ENCODE measurements at regions not wholly inside any gene's neighbourhood (a gene's known extent, or its start where the extent isn't known, plus 50 kb on each side); places are given as distances from the start of the nearest gene placed in this dataset.

DNA sequence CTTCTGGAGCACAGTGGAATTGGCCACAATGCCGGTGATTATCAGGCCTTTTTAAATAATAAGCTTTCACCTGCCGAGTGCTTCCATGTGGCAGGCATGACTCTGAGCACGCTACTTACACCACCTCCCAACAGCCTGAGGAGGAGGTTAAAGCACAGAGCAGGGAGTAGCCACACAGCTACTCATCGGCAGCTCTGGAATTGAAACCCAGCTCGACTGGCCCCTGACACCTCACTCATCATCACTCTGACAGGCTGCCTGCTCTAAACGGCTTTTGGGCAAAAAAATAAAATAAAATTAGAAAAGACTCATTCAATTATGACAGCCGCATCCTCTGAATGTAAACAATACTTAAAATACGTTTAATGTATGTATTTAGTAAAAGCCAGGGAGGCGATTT, 326.4 kb upstream of the NOCT start:
- Histone ChIP-seq H3K4me1 (ENCODE audit: low read length) (no peaks in the 10 kb centered on the region), H2AFZ (ENCODE audit: low read length) (no peak overlapping the region), H4K20me1 (ENCODE audit: insufficient read depth, low read depth, low read length) (no peaks in the 10 kb centered on the region), H3K9ac (ENCODE audit: low read length) (no peak overlapping the region), H3K27me3 (ENCODE audit: low read length) (0 out of 2 replicates have a peak, but pooled peaks cover 4% of the 10 kb centered on the region), H3K27ac (ENCODE audit: low read length) (no peak overlapping the region), H3K9me2 (replicated peaks; ENCODE audit: insufficient read depth, low read length) (no peaks in the 10 kb centered on the region), H3K4me2 (ENCODE audit: low read depth, low read length, poor library complexity, severe bottlenecking) (no peak overlapping the region), H3K36me3 (ENCODE audit: insufficient read depth, low read length) (no peaks in the 10 kb centered on the region), H3K4me3 (ENCODE audit: low read length) (no peak overlapping the region), H3K9me3 (ENCODE audit: low read length) (no peaks in the 10 kb centered on the region), H3K79me2 (ENCODE audit: low read length) (no peaks in the 10 kb centered on the region)
- DNase-seq = no peak

DNA sequence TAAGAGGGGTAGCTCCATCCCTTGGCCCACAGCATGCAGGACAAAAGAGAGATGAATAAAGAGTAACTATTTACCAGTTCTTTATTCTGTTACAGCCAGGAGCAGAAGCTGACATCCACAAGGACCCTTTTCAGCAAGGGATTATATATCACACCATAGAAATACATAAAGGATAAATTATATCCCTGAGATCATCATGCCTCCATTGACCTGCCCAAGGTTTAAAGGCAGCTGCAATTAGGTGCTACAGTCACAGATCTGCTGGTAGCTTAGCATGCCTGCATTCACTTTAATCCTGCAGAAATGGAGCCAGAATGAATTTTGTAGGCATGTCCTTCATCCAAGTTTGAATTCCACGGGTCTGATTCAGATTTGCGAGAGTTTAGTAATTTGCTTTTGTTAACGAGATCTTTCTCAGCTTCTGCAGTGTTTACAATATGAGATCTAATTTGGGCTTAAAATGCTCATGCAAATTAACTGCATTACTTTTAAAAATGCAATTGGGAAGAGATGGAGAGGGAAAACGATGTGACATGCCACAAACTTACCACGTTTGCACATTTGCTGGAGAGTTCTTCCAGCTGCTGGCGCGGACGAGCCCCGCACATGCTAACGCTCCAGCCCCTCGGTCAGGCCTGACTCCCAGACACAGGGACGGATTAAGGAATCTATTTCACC, 327.0 kb upstream of the NOCT start:
- H3K9me3 ChIP-seq (ENCODE audit: low read length) = no peaks in the 10 kb centered on the region
- no peaks in the 10 kb centered on the region for H4K20me1 ChIP-seq (ENCODE audit: insufficient read depth, low read depth, low read length)
- H3K4me1 ChIP-seq (ENCODE audit: low read length) = no peaks in the 10 kb centered on the region
- no peak overlapping the region for H2AFZ ChIP-seq (ENCODE audit: low read length)
- H3K27ac ChIP-seq (ENCODE audit: low read length) = no peak overlapping the region
- H3K4me2 ChIP-seq (ENCODE audit: low read depth, low read length, poor library complexity, severe bottlenecking) = no peak overlapping the region
- no peak overlapping the region for H3K4me3 ChIP-seq (ENCODE audit: low read length)
- H3K27me3 ChIP-seq (ENCODE audit: low read length) = 0 out of 2 replicates have a peak, but pooled peaks cover 4% of the 10 kb centered on the region
- H3K79me2 ChIP-seq (ENCODE audit: low read length) = no peaks in the 10 kb centered on the region
- no peaks in the 10 kb centered on the region for H3K36me3 ChIP-seq (ENCODE audit: insufficient read depth, low read length)
- DNase-seq = no peak
- H3K9ac ChIP-seq (ENCODE audit: low read length) = no peak overlapping the region
- no peaks in the 10 kb centered on the region for H3K9me2 ChIP-seq (replicated peaks; ENCODE audit: insufficient read depth, low read length)

DNA sequence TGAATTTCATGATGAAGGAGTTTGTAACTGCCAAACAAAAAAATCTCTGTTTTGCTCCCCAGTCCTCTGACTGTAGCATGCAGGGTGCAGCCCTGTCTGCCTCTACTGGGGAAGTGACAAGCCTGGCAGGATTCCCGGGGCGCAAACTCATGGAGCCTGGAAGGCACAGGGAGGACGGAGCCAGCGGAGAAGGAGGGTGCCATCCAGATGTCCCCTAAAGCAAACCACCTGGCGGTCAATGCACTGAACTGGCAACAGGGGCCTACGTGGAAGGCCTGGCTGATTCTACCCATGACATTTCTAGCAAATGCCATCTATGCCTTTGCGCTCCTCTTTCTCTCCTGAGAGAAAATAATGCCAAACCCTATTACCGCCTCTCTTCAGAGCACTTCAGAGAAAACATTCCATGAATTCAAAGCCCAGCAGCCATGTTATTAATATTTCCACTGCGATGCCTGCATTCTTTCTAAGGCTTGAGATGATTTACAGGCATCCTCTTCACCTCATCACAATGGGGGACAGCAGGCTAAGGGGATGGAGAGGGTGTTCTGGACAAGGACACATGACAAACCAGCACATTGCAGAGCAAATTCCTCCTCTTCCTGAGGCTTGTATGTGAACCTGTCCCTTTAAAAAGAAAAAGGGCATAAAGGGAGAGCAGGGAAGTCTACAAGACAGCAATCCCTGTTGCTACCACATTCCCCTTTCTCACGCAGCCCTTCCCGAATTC, 329.3 kb upstream of the NOCT start:
- no peak overlapping the region for H3K4me2 ChIP-seq (ENCODE audit: low read depth, low read length, poor library complexity, severe bottlenecking)
- H4K20me1 ChIP-seq (ENCODE audit: insufficient read depth, low read depth, low read length) = no peaks in the 10 kb centered on the region
- no peaks in the 10 kb centered on the region for H3K36me3 ChIP-seq (ENCODE audit: insufficient read depth, low read length)
- no peak overlapping the region for H3K9ac ChIP-seq (ENCODE audit: low read length)
- no peak overlapping the region for H3K4me3 ChIP-seq (ENCODE audit: low read length)
- H3K27ac ChIP-seq (ENCODE audit: low read length) = no peak overlapping the region
- no peaks in the 10 kb centered on the region for H3K9me2 ChIP-seq (replicated peaks; ENCODE audit: insufficient read depth, low read length)
- no peak for DNase-seq
- no peaks in the 10 kb centered on the region for H3K4me1 ChIP-seq (ENCODE audit: low read length)
- H3K27me3 ChIP-seq (ENCODE audit: low read length) = 0 out of 2 replicates have a peak, but pooled peaks cover 4% of the 10 kb centered on the region
- no peaks in the 10 kb centered on the region for H3K79me2 ChIP-seq (ENCODE audit: low read length)
- no peak overlapping the region for H2AFZ ChIP-seq (ENCODE audit: low read length)
- no peaks in the 10 kb centered on the region for H3K9me3 ChIP-seq (ENCODE audit: low read length)

DNA sequence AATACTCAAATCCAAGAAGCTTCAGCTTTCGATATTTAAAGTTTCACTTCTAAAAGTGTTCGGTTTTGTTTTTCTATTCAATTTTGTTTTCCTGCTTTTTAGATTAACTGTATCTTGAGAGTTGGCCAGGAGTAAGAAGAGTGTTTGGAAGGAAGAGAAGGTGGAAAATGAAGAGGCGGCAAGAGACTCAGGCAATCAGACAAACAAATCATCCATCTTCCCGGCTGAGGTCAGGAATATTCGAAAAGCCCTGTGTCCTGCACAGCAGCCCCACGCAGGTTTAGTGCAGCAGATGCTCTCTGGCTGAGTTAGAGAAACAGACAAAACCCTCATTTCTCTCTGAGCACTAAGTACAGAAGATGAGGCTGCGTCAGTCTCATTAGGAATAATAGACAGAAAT, 330.3 kb upstream of the NOCT start:
- Histone ChIP-seq H3K9ac (ENCODE audit: low read length) (no peak overlapping the region), H3K27me3 (ENCODE audit: low read length) (0 out of 2 replicates have a peak, but pooled peaks cover 4% of the 10 kb centered on the region), H3K9me3 (ENCODE audit: low read length) (no peaks in the 10 kb centered on the region), H3K4me2 (ENCODE audit: low read depth, low read length, poor library complexity, severe bottlenecking) (no peak overlapping the region), H4K20me1 (ENCODE audit: insufficient read depth, low read depth, low read length) (no peaks in the 10 kb centered on the region), H3K4me3 (ENCODE audit: low read length) (no peak overlapping the region), H3K79me2 (ENCODE audit: low read length) (no peaks in the 10 kb centered on the region), H3K36me3 (ENCODE audit: insufficient read depth, low read length) (no peaks in the 10 kb centered on the region), H2AFZ (ENCODE audit: low read length) (no peak overlapping the region), H3K4me1 (ENCODE audit: low read length) (peaks cover 5% of the 10 kb centered on the region), H3K27ac (ENCODE audit: low read length) (no peak overlapping the region), H3K9me2 (replicated peaks; ENCODE audit: insufficient read depth, low read length) (no peaks in the 10 kb centered on the region)
- DNase-seq = no peak

DNA sequence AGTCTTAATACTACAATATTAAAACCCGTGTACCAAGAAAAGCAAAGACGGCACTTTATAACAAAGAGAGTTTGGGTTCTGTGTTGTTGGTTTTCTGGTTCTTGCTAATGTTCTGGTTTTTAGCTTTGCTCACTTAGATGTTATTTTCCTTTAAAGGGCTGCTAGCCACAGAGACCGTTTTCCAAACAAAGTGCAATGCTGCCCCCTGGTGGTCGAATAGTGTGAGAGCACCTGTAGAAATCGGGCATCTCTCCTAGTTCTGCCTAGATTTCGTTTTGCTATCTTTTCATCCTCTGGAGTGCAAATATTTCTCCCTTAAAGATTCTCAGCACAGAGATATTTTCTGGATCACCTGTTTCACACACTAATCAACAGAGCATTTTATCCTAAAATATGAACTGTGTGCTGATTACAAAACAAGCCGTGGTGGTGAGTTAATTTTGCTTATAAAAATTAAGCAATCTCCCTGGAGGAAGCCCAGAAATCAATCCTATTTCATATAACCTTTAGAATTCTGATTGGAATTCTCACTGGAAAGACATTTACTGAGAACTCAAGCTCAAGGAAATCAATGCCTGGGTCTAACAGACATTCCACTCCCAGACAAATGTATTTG, 334.5 kb upstream of the NOCT start:
- Histone ChIP-seq H3K4me3 (ENCODE audit: low read length) (no peak overlapping the region), H4K20me1 (ENCODE audit: insufficient read depth, low read depth, low read length) (no peaks in the 10 kb centered on the region), H3K9ac (ENCODE audit: low read length) (no peak overlapping the region), H3K27ac (ENCODE audit: low read length) (no peak overlapping the region), H3K36me3 (ENCODE audit: insufficient read depth, low read length) (no peaks in the 10 kb centered on the region), H3K4me1 (ENCODE audit: low read length) (peaks cover 20% of the 10 kb centered on the region), H3K79me2 (ENCODE audit: low read length) (no peaks in the 10 kb centered on the region), H2AFZ (ENCODE audit: low read length) (no peak overlapping the region), H3K4me2 (ENCODE audit: low read depth, low read length, poor library complexity, severe bottlenecking) (no peak overlapping the region), H3K27me3 (ENCODE audit: low read length) (no peaks in the 10 kb centered on the region), H3K9me2 (replicated peaks; ENCODE audit: insufficient read depth, low read length) (no peaks in the 10 kb centered on the region), H3K9me3 (ENCODE audit: low read length) (no peaks in the 10 kb centered on the region)
- DNase-seq = peak; percentile 92

DNA sequence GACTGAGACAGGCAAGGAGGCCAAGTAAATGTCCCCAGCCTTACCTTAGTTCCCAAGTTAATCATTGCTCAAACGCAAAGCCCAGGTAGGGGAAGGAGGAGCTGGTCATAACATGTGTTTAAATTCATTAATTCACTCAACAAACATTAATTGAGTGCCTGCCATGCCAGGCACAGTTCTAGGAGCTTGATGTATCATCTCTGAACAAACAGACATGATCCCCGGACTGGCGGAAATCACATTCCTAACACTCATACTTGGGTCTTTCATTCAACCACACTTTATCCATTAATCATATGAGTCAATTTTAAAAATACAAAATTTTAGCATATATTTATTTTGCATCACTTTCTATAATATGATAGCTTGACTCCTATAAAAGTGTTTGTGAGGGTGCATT, 335.3 kb upstream of the NOCT start:
- Histone ChIP-seq H3K9ac (ENCODE audit: low read length) (no peak overlapping the region), H4K20me1 (ENCODE audit: insufficient read depth, low read depth, low read length) (no peaks in the 10 kb centered on the region), H3K27ac (ENCODE audit: low read length) (no peak overlapping the region), H3K9me3 (ENCODE audit: low read length) (no peaks in the 10 kb centered on the region), H3K79me2 (ENCODE audit: low read length) (no peaks in the 10 kb centered on the region), H2AFZ (ENCODE audit: low read length) (no peak overlapping the region), H3K9me2 (replicated peaks; ENCODE audit: insufficient read depth, low read length) (no peaks in the 10 kb centered on the region), H3K4me2 (ENCODE audit: low read depth, low read length, poor library complexity, severe bottlenecking) (no peak overlapping the region), H3K27me3 (ENCODE audit: low read length) (no peaks in the 10 kb centered on the region), H3K4me3 (ENCODE audit: low read length) (no peak overlapping the region), H3K4me1 (ENCODE audit: low read length) (peaks cover 28% of the 10 kb centered on the region), H3K36me3 (ENCODE audit: insufficient read depth, low read length) (no peaks in the 10 kb centered on the region)
- DNase-seq = no peak

DNA sequence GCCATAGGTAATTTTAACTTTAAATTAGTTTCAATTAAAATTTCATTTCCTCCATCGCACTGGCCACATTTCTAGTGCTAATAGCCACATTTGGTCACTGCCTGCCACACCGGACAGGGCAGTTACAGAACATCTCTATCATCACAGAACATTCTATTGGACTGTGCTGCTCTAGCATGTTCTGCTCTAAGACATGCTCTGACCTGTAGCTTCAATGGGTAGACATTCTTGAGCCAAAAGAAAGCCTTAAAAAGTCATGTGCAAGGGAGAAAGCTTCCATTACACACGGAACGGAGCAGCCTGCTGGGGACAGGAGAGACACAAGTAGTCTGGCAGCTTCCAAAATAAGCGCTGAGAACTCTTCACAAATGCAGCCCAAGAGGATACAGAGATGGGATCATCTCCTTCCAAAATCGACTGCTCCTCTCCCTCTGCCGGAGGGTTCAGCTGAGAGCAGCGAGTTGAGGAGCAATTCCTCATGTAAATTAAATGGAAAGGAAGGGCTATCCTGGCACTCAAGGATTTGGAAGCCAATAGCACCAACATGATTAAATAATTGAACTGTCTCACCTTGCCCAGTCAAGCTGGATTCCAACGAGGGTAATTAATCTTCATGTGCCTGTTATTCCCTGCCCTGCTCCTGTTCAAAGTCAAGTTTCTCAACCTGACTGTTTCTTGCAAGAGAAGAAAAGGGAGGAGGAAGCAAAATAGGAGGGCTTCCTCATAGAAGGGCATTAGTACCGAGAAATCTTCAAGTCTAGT, 336.4 kb upstream of the NOCT start:
- no peak overlapping the region for H2AFZ ChIP-seq (ENCODE audit: low read length)
- H3K9me3 ChIP-seq (ENCODE audit: low read length) = no peaks in the 10 kb centered on the region
- H3K4me2 ChIP-seq (ENCODE audit: low read depth, low read length, poor library complexity, severe bottlenecking) = no peak overlapping the region

DNA sequence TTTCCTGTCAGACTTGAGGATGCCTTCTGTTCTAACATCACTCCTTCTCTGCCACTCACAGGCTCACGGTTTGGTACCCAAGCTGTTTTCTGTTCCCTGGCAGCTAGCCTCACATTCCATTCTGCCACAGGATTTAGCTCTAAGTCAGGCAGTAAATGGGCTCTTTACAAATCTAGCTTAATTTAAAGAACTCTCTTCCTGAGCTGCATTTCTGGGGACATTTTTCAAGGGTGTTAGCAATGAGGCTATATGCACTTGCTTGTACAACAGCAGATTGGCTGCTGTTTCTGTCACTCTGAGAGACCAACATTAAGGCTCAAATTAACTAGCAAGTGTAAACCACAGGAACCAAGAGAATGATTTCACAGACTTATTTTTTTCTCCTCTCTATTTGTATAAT, 337.8 kb upstream of the NOCT start:
- Histone ChIP-seq H3K27me3 (ENCODE audit: low read length) (no peaks in the 10 kb centered on the region), H3K36me3 (ENCODE audit: insufficient read depth, low read length) (no peaks in the 10 kb centered on the region), H3K9me2 (replicated peaks; ENCODE audit: insufficient read depth, low read length) (no peaks in the 10 kb centered on the region), H3K9me3 (ENCODE audit: low read length) (no peaks in the 10 kb centered on the region), H3K79me2 (ENCODE audit: low read length) (no peaks in the 10 kb centered on the region), H3K4me1 (ENCODE audit: low read length) (peaks cover 48% of the 10 kb centered on the region), H3K4me2 (ENCODE audit: low read depth, low read length, poor library complexity, severe bottlenecking) (no peak overlapping the region), H3K4me3 (ENCODE audit: low read length) (no peak overlapping the region), H3K27ac (ENCODE audit: low read length) (no peak overlapping the region), H2AFZ (ENCODE audit: low read length) (no peak overlapping the region), H4K20me1 (ENCODE audit: insufficient read depth, low read depth, low read length) (no peaks in the 10 kb centered on the region), H3K9ac (ENCODE audit: low read length) (no peak overlapping the region)
- DNase-seq = peak; percentile 54

More for the DNA sequence above, 336.4 kb upstream of the NOCT start:
- Histone ChIP-seq H3K9me2 (replicated peaks; ENCODE audit: insufficient read depth, low read length) (no peaks in the 10 kb centered on the region), H3K4me1 (ENCODE audit: low read length) (peaks cover 34% of the 10 kb centered on the region), H3K27me3 (ENCODE audit: low read length) (no peaks in the 10 kb centered on the region), H4K20me1 (ENCODE audit: insufficient read depth, low read depth, low read length) (no peaks in the 10 kb centered on the region), H3K9ac (ENCODE audit: low read length) (no peak overlapping the region), H3K79me2 (ENCODE audit: low read length) (no peaks in the 10 kb centered on the region), H3K4me3 (ENCODE audit: low read length) (no peak overlapping the region), H3K36me3 (ENCODE audit: insufficient read depth, low read length) (no peaks in the 10 kb centered on the region), H3K27ac (ENCODE audit: low read length) (no peak overlapping the region)
- no peak for DNase-seq

Measured in Karpas-422 (cell line).